ENCODE measurements at regions not wholly inside any gene's neighbourhood (a gene's known extent, or its start where the extent isn't known, plus 50 kb on each side); places are given as distances from the start of the nearest gene placed in this dataset.

DNA sequence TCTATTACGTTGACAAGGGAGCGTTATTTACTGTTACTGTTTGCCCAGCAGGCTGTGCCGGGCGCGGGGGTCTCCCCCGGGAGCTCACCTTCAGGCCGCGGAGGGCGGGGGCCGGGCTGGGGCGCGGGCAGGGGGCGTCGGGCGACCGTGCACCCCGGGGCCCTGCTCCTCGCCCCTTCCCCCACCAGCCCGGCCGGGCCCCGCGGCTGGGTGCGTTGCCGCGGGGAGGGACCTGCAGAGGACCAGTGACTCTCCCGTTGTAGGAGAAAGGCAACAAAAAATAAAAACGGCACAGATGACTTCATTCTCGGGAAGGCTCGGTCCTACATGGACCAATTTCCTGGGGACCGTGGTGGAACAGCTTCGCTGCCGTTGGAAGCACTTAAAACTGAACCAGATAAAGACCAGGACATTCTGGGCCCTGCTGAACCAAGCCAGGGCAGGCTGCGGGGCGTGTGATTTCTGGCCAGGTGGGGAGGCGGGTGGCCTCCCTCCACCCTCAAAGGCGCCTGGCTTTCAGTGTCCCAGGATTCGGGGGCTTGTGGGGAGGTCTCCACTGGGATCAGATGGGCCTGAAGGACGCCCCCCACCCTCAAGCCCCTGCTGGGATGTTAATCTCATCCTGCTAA lies 57.4 kb downstream of the IGLL1 start:
- DNase-seq, result no peak

DNA sequence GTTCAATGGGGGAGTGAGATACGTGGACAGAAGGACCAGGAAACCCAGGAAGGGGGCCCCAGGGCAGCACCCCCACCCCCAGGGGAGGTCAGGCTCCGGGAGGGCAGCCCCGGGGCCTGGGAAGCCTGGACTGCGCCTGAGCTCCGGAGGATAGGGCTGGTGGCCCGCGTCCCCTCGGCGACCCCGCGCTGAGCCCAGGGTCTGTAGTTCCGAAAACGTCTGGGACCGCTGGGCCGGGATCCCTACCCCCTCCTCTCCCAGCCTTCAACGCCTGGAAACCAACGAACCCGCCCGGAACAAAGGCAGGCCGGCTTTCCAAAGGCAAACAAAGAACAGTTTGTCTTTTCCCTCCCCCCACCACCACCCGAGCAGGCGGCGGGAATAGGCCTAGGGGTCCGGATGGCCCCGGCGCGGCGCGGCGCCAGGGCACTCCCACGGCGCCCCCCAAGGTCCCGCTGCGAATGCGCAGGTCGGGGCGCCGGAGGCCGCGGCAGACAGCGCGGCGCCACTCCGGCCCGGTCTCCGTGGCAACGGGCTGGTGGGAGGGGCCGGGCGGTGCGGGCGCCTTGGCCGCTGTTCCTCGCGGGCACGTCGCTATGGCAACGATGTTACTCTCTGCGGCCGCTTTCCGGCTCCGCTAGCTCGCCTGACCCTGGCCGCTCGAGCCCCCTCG lies 58.5 kb downstream of the IGLL1 start:
- DNase-seq, result peak; percentile 77 to 82

DNA sequence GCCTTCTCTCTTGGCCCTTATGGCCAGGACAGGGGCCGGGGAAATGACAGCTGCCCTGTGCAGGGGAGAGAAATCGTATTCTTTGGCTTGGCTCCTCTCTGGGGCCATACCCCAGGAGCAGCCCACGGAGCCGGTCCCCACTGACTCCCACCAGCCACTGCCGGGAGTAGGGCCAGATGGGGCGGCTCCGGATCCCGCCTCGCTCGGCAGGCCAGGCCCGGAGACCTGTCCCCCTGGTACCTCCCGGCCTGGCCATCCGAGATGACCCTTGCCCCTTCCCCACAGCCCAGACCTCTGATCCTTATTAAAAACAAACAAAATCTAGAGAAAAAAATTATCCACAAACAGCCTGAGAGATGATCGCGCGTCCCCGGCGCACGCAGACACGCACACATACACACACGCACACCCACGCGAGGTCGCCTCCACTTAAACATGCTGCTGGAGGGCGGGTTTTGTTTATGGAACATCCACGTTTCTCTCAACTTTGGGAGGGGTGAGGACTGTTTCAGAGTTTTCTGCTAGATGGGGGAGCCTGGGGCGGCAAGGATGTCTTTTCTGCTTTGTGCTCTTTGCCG lies 59.1 kb downstream of the IGLL1 start:
- no peak for DNase-seq

DNA sequence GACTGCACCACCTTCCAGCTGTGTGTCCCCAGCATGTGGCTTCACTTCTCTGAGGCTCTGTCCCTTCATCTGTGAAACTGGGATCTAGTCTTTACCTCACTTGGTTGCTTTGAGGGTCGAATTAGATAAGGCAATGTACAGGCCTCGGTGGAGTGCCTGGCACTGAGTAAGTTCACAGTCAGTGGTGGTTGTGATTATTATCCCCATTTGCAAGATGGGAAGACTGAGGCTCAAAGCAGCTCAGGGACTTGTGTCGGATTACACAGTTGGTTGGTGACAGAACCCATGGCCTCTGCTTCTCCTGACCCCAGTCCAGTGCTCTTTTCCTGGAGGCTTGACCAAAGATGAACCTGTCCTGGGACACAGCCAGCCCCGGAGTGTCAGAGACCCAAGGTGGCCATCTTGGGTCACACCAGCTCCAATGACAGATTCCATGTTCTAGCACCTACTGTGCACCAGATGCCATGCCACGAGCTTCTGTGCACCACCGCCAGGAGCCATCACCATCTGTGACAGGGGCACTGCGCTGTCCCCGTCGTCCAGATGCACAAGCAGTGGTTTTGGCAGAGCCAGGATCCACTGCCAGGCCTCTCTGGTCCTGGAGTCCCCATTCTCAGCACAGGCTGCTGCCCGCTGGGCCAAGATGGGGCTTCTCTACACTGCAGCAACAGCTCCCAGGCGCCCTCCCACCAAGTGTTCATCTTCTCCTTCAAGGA lies 60.5 kb downstream of the IGLL1 start:
- no peak for DNase-seq

DNA sequence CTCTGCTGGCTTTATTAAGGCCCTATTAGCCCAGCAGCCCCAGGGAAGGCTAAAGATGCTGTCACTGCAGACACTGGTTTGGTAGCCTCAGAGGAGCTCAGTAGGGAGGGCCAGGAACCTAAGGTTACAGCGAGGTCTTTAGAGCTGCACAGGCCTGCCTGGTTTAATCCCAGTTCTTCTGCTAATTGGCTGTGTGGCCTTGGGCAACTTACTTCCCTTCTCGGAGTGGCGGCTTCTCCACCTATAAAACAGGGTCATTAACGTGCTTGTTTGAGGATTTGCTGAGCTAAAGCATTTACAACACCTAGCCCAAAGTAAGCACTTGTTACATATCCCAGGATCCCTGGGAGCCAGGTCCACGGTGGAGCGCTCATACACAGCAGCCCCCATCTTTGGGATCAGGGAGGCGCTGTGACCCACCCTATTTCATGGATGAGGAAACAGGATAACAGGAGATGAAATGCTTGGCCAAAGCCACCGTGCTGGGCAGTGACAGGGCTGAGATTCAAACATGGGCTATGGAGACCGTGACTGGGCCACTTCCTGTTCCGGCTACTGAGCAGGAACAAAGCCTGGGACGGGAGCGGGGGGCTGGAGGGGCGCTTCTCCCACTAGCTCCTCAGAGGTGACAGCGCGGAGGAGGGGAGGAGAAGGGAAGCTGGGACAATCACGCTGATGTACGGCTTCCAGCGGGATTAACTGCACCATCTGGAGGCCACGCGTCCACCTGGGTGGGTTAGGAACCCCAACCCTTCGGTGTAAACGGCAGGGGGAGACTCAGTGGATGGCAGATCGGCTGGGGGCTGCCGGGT lies 61.5 kb downstream of the IGLL1 start:
- DNase-seq, result no peak

DNA sequence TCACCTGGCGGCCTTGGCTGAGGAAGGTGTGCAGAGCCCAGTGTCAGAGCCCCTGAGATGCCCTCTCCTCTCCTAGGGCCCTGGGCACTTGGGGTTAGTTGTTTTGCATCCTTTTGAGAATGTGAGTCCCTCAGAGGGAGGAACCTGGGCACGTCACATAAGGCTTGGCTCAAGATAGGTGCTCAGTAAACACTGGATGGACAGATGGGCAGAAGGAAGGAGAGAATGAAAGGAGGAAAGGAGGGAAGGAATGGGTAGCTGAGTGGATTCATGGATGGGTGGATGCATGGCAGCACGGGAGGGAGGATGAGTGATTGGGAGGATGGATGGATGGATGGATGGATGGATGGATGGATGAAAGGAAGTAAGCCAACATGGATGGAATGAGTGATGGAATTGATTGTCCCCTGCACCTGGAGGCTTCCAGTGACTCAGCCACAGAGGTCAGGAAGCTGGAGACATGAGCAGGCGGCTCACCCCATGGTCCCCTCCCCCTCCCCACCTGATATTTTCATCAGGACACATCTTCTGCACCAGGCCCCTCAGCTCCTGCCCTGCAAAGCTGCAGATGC lies 62.2 kb downstream of the IGLL1 start:
- no peak for DNase-seq

DNA sequence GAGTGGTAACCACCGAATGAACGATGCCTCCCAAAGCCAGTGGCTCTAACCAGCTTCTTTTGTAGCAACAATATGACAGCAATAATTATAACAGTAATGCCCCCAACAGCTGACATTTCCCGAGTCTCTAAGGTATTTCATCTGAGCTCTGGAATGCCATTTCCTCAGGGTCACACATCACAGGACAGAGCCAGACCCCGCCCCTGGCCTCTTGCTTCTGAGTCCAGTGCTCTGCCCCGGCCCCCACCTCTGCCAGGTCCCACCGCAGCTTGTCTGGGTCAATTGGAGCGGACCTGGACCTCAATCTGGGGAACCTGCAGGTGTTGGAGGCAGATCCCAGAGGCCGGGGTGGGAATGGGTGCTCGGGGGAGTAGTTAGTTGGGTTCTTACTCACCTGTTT lies 63.8 kb downstream of the IGLL1 start:
- no peak for DNase-seq

DNA sequence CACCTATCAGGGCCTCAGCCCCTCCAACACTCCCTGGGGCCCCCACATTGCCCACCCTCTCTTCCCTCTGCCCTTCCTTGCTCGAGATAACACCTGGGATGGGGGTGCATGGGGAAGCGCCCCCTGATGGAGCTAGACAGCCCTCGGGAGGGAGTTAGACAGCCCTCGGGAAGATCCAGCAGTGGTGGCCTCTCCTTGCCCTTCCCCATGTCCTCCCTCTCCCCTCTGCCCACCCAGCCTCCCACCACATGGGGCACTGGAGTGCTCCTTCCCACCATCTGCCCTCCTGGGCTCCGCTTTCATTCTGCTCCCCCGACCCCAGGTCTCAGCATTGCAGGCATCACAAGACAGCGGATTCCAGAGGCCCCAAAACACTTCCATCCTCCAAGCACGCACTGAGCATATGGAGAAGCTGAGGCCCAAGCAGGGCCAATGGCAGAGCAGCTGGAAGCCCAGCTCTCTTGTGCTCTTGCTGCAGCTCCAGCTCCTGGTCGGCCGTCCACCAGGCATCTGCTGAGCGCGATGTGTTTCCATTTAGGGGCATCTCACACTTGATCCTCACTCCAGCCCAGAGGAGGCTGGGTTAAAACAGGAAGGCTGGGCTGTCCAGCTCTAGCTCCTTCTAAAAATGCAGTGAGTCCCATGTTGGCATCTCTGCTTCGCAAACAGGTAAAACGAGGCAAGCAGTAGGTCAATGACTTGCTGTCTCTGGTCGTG lies 65.6 kb downstream of the IGLL1 start:
- DNase-seq, result no peak

DNA sequence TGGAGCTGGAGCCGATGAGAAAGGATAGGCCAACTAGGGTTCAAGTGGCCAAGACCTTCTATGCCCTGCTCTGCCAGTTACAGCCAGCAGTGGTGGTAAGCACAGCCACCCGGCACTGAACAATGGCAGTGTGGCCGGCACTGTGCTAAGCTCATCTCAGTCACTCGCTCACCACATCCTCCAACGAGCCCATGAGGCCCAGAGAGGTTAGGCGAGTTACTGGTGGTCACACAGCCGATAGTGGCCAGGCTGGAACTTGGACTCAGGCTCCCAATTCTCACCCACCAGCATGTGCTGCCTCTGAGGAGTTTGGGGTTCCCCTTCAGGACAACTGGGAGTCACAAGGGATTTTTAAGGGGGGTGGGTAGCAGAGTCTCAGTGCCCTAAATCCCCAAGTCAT lies 66.4 kb downstream of the IGLL1 start:
- DNase-seq, result no peak

DNA sequence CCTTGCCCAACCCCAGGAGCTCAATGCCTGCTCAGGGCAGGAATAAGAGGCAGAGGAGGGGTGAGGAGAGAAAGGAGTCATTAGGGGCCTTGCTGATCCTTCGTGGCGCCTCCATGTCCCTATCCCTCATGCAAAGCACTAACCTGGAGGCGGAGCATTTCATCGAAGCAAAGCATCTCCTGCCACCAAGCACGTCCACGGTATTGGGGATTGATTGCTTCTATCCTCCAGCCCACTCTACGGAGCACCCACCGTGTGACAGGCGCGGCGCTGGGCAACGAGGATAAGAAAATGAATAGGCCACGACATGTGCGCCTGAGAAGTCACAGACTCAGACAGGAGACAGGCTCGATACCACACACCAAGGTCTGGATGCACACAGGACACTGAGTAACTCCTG lies 67.0 kb downstream of the IGLL1 start:
- DNase-seq, result no peak

DNA sequence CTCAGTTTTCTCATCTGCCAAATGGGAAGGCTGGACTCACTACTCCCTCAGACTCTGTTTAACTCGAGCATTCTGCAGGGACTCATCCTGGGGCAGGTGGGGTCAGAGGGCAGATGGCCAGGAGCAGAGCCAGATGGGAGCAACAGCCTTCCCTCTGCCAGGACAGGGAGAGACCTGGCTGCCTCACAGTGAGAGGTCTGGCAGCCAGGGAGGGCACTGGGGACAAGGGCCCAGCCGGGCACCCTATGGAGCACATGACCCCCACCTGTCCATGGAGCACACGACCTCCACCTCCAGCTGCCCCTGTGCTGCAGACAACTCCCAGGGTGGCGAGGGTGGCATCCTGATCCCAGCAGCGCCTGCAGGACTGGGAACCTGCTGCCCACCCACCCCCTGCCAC lies 67.4 kb downstream of the IGLL1 start:
- no peak for DNase-seq

DNA sequence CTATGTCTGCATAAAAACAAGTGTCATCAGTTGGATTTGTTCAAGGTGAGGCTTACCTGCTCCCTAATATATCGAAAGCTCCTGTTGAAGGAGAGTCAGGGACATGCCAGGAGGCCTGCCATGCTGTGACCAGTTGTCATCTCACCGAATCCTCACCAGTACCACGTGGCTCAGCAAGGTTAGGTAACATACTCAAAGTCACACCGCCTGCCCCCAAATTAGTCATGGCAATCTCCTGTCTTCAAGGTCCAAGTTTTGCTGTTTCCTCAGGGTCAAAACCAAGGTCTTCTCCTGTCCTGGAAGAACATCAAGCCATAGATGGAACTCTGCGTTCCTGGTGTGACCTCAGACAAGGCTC lies 67.8 kb downstream of the IGLL1 start:
- no peak for DNase-seq

DNA sequence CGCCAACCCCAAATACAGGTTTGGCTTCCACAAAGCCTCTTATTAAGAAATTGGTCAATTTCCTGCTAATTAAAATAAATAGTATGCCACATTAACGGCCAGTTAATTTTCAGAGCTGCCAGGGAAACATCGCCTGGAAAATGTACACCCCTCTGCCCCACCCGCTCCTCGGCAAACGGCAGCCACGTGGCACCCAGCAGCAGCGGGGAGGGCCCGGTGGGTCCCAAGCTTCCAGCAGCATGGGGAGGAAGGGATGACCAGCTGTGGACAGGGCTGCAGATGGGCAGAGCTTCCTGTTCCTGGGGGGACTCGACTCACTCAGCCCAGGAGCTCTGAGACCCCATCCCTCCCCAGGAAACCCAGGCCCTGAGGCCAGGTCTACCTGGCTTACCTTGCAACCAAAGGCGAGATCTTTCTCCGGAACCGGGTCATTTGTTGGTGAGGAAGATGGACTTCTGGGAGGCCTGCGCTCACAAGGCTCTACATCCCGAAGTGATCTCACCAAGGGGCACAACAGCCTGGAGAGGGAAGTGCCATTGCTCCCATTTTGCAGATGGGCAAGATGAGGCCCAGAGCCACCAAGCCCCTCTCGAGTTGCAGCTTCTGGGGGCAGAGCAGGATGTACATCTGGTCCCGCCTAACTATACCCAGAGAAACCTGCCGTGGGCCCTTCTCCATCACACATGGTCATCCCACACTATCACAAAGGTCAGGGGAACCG lies 68.3 kb downstream of the IGLL1 start:
- no peak for DNase-seq

DNA sequence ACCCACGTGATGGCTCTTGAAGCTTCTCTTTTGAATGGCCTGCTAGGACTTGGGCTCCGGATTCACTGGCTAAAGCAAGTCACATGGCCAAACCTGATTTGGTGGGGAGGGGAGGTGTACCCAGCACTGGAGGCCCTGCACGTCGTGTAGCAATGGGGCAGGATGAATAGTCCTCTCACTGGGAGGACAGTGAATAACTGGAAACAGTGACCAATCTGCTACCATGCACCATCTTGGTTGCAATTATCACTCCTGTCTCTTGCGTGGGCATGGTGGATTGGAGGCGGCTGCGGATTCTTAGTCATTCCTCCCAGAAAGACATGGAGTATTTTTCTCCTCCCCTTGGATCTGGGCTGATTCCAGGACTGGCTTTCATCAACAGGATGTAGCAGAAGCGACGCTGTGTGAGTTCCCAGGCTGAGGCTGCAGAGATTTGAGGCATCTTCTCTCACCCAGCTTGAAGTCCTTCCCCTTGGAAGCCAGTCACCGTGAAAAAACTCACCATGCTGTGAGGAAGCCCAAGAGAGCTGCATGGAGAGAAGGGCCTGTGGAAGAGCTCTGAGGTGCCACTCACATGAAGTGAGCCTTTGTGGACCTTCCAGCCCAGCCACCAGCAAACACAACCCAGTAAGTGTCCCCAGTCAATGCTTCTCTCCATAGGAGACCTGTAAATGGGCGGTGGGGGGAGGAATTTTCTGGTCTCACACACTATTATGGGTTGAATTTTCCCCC lies 70.4 kb downstream of the IGLL1 start:
- no peak for DNase-seq

DNA sequence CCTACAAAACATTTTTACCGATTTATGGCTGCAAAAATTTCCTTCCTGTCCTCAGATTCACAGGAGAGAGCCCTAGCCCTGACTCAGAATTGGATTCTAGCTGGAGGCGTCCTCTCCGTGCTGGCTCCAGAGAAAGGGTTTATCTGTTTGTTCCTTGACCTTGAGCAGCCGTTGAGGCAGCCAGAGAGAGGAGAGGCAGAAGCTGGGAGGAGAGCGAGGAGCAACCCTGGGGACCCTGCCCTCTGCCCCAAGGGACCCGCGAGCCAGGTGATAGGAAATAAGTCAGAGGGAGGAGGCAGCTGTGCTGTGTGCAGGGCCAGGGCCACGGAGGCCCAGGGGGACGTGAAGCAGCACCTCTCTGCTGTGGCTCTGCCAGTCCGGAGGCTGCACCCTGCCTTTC lies 75.6 kb downstream of the IGLL1 start:
- peak in 1 of 2 donors; percentile 9 for DNase-seq

DNA sequence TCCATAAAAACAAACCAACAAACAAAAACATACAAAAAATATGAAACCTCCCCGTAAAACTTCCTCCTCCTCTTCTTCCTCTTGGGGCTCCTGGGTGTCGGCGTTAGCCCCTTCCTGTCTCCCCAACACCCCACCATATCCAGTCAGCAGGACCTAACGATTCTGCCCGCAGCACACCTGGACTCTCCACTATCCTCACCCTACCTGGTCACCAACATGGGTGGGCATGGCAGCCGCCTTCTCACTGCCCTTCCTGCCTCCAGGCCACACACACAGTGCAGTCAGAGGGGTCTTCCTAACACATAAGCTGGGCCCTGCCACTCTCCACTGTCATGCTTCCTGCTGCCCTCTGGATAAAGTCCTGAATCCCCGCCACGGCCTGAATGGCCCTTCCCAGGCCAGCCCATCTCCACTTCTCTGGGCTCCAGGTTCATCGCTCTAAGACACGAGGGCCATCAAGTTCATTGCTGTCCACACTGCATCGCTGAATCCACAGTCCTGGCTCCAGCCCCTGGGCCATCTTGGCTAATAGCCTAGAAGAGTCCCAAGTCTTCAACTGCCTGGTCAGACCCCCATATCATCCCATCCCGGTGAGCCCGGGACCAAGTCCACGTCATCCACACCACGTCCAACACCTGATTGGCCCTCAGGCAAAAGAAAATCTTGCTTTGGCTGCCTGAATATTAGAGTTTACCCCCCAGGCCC lies 76.2 kb downstream of the IGLL1 start:
- no peak for DNase-seq

DNA sequence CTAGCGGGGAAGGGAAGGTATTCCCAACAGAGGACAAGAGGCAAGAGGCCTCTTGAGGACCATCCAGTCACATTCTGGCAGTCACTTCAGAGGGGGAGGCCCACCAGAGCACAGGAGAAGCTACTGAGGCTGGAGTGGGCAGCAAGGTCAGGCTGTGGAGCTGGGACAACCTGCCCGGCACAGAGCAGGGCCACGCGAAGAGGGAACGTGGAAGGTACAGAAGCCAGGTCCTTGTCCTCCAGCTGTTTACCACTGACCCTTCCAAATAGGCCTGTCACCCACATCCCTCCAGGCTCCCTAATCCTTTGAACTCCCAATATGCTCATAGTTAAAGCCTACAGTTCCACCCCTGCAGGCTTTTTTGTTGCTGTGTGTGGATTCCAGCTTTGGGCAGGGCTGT lies 76.9 kb downstream of the IGLL1 start:
- DNase-seq, result no peak

DNA sequence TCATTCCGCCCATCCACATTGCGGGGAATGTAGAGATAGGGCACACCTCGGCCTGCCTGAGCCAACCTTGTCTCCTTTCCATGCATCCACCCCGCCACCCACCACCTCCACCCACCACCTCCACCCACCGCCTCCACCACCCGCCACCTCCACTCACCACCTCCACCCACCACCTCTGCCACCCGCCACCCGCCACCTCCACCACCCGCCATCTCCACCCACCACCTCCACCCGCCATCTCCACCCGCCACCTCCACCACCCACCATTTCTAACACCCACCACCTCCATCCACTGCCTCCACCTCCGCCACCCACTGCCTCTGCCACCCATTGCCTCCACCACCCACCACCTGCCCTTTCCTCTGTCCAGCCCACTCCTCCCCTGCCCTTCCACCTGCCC lies 78.4 kb downstream of the IGLL1 start:
- DNase-seq, result no peak

DNA sequence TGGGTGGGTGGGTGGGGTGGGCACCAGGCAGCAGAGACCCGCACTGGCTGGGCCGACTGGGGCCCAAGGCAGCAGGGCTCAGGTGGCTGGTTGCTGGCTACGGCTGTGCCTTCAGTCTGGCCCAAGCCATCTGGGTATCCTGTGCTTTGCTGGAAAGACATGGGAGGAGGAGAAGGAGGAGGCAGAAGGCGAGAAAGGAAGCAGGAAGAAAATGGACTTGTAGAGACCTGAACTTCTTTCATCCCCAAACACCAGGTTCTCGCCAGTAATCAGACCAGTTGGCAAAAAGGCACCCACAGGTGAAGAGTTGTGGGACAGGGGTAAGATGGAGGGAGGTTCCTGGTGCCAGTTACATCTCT lies 78.8 kb downstream of the IGLL1 start:
- DNase-seq, result no peak
